ENCODE measurements at regions not wholly inside any gene's neighbourhood (a gene's known extent, or its start where the extent isn't known, plus 50 kb on each side); places are given as distances from the start of the nearest gene placed in this dataset.

DNA sequence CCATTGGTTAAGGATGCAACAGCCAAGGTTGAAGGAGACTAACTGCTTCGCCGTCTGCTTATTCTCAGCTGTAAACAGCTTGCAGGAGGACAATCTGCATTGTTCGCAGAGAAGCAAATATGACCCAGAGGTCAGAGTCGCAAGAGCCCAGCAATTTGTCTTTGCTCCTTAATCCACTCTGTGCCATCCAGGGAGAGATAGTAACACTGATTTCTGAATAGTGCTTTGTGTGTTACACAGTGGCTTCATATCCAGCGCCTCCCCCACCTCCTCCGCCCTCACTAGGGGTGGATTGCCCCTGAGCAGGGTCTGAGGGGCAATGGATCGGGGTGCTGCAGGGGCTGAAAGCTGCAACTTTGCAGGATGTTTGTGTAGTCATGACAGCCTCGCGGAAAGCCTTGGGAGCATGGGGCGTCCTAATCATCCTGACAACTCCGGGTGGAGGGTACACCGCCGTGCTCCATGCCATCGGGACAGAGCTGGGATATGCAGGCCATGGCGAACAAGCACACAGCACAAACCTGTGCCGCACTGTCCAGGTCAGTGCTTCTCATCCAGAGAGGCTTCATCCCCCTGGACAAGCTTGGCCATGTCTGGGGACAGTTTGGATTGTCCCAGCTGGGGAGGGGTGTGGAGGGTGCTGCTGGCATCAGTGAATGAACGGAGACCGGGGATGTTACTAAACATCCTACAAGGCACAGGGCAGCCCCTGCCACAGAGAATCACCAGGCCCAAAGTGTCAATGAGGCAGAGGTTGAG lies 103.1 kb upstream of the INSIG1 start:
- TF ChIP-seq EZH2phosphoT487 (IDR thresholded peaks at IDR 0.05; ENCODE audit: insufficient read depth, low read depth) (no peak), EZH2 (IDR thresholded peaks at IDR 0.05; ENCODE audit: insufficient read depth, poor library complexity, severe bottlenecking) (no peak)

All from GM23248 (cell line).